ENCODE measurements at regions not wholly inside any gene's neighbourhood (a gene's known extent, or its start where the extent isn't known, plus 50 kb on each side); places are given as distances from the start of the nearest gene placed in this dataset.

DNA sequence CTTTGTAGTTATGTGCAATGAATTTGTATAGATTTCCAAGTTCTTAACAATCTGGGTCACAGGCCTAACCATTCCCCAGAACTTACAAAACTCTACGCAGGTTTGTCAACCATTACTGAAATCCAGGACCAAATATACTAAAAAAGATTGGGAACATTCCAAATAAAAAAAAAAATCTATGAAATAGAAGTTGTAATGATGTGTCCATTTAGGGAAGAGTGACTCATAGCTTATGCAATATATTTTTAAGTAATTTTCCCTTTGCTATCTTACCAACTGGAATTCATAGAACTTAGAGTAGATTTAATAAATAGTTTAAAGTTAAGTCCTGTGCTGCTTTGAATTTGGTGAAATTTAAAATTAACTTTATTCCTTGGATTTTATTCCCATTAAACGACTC is 393.2 kb downstream of the PMP22 start (continued):
- TF ChIP-seq ZBTB14 (CRISPR knock-in tag; IDR thresholded peaks at IDR 0.05) (no peak), ZFP36L2 (CRISPR knock-in tag; IDR thresholded peaks at IDR 0.05) (no peak), ZSCAN31 (CRISPR knock-in tag; IDR thresholded peaks at IDR 0.05; ENCODE audit: low read depth) (no peak)

DNA sequence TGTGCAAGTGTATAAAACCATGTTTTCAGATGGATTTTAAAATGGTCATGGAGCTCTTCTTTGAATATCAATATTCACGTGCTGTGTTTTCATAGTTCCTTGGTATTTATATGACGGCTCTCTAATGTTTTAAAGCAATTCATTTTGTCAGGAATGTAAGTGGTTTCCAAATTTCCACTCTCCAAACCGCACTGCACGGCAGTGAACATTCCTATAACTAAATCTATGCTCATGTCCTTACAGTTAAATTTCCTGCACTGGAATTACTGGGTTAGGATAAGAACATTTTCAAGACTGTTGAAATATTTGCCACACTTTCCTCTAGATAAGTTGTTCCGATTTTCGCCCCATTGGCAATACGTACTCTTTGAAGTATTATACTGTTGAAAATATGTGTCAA is 398.9 kb downstream of the PMP22 start:
- H3K79me2 ChIP-seq (ENCODE audit: insufficient read depth, low read length) = no peaks in the 10 kb centered on the region
- ChIA-PET CTCF (ENCODE audit: low intra/inter-chr PET ratio, low total read pairs) (no interaction called here), POLR2A (no interaction called here)
- H3K27ac ChIP-seq (ENCODE audit: extremely low read length, insufficient read depth, low read length) = no peak overlapping the region
- H3K4me3 ChIP-seq (replicated peaks in 1 of 3; ENCODE audit: insufficient read depth in 1 of 3, low read depth in 2 of 3, low read length in 3 of 3) = no peak overlapping the region
- ATAC-seq (no peak), DNase-seq (ENCODE audit: low spot score) (no peak), FAIRE-seq (no peak)
- TF ChIP-seq GFI1 (CRISPR knock-in tag; IDR thresholded peaks at IDR 0.05; ENCODE audit: borderline replicate concordance) = no peak
- no peak for TF ChIP-seq ZNF577 (CRISPR knock-in tag; IDR thresholded peaks at IDR 0.05; ENCODE audit: borderline replicate concordance, low read depth)
- no peak for TF ChIP-seq ZNF235 (CRISPR knock-in tag; IDR thresholded peaks at IDR 0.05; ENCODE audit: borderline replicate concordance)
- TF ChIP-seq PTBP1 (IDR thresholded peaks at IDR 0.05; ENCODE audit: low read depth, low read length, poor library complexity, severe bottlenecking) = no peak
- TF ChIP-seq SMYD3 (CRISPR knock-in tag; IDR thresholded peaks at IDR 0.05) = no peak
- no peak for TF ChIP-seq KLF6 (CRISPR knock-in tag; IDR thresholded peaks at IDR 0.05)
- no peak overlapping the region for H3K9ac ChIP-seq (ENCODE audit: insufficient read depth, low read depth, low read length)
- peaks cover 0 to 2% of the 10 kb centered on the region in 2 experiments; a peak in 1 of 5 replicates for H3K27me3 ChIP-seq (ENCODE audit: control insufficient read depth in 1 of 2, insufficient read depth in 2 of 2, low read length in 2 of 2)
- no peaks in the 10 kb centered on the region for H4K20me1 ChIP-seq (ENCODE audit: insufficient read depth, low read length)
- H3K4me1 ChIP-seq (ENCODE audit: insufficient read depth, low read length) = no peaks in the 10 kb centered on the region
- BruUV-seq (replicated peaks) = no TSS peak
- in situ Hi-C loops (cut with HindIII; ENCODE audit: extremely low pct_ligation_motif_present, low pct_unique_long_range_greater_than_20kb) = no loop called here
- H3K4me2 ChIP-seq (ENCODE audit: low read depth, low read length) = no peak overlapping the region
- H2AFZ ChIP-seq (ENCODE audit: low read length) = no peak overlapping the region
- 29% methylated on average over 7 of the region's 7 CpGs for WGBS (ENCODE audit: low lambda C conversion rate)
- no peaks in the 10 kb centered on the region for H3K36me3 ChIP-seq (replicated peaks in 1 of 2; ENCODE audit: control insufficient read depth in 1 of 2, insufficient read depth in 2 of 2, low read length in 2 of 2)
- intact Hi-C loops (cut with micrococcal nuclease; ENCODE audit: unreplicated experiment) = no loop called here
- H3K9me3 ChIP-seq (ENCODE audit: low read length) = no peaks in the 10 kb centered on the region

All from HepG2 (cell line).